ENCODE measurements at regions not wholly inside any gene's neighbourhood (a gene's known extent, or its start where the extent isn't known, plus 50 kb on each side); places are given as distances from the start of the nearest gene placed in this dataset.

DNA sequence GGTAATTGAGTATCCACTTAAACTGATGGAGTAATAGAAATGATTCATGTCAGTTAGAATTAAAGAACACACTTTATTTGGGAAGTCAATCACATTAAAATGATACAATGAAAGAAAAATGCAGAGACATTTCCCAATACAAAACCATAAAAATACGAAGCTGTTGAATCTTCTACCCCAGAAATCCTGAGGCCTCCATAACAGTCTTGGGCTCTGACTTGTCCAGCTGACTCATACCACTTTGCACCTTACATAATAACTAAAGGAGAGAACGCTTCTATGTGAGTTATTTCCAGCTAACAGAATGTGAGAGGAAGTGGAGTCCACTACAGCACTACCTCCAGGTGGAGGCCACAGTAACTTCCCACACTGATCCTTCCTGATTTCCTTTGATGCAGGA is 305.0 kb downstream of the MRPS30 start:
- TF ChIP-seq TAF1 (IDR thresholded peaks at IDR 0.05; ENCODE audit: low read depth): no peak
- no peak for TF ChIP-seq TCF12 (IDR thresholded peaks at IDR 0.05; ENCODE audit: low read depth)
- TF ChIP-seq RAD21 (IDR thresholded peaks at IDR 0.05; ENCODE audit: low read depth): no peak
- no peak for TF ChIP-seq YY1 (IDR thresholded peaks at IDR 0.05; ENCODE audit: low read depth)
- TF ChIP-seq TEAD4 (IDR thresholded peaks at IDR 0.05): no peak
- no peak for TF ChIP-seq FOXM1 (IDR thresholded peaks at IDR 0.05; ENCODE audit: borderline replicate concordance, low read depth)
- TF ChIP-seq NFIC (IDR thresholded peaks at IDR 0.05): no peak
- TF ChIP-seq ZBTB7A (IDR thresholded peaks at IDR 0.05; ENCODE audit: low read depth): no peak

DNA sequence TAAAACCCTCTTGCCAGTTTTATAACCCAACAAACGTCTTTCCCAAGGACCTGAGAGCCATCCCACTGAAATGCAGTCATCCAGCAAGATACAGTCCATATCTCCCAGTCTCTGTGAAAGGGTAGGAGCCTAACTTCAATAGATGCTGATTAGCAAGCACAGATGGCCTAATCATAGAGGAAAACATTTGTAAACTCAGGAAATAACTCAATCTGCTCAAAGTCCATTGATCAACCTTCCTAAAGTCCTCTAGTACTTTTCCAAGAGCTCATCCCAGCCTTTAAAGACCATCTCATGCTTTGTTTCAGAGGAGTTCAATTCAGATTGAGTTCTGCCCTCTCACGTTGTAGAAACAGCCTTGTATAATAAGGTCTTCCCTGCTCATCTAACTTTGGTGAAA is 324.2 kb downstream of the MRPS30 start:
- TF ChIP-seq FOXM1 (IDR thresholded peaks at IDR 0.05; ENCODE audit: borderline replicate concordance, low read depth) (no peak), ZBTB7A (IDR thresholded peaks at IDR 0.05; ENCODE audit: low read depth) (no peak)
- TF ChIP-seq, protein P1, sequence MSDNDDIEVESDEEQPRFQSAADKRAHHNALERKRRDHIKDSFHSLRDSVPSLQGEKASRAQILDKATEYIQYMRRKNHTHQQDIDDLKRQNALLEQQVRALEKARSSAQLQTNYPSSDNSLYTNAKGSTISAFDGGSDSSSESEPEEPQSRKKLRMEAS (IDR thresholded peaks at IDR 0.05): no peak

DNA sequence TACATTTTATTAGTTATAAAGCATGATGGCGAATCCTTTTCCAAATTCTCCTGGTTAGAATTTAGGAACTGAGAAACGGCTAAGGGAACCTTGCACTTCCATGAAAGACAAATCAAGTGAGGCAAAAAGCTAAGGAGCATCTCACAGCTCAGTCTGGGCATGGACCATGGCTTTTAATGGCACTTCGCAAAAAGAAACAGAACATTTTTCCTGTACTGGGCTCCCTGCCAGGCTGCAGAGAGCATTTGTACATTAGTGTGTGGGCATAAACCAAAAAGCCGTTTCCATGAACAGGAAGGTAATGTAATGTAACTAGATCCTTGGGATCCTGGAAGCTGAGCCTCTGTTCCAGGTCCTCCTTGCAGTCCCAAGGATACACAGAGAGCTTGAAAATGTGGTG is 354.2 kb downstream of the MRPS30 start:
- TF ChIP-seq TEAD4 (IDR thresholded peaks at IDR 0.05) (no peak), RAD21 (IDR thresholded peaks at IDR 0.05; ENCODE audit: low read depth) (no peak), TAF1 (IDR thresholded peaks at IDR 0.05; ENCODE audit: low read depth) (no peak), YY1 (IDR thresholded peaks at IDR 0.05; ENCODE audit: low read depth) (no peak), EGR1 (IDR thresholded peaks at IDR 0.05) (no peak), EP300 (IDR thresholded peaks at IDR 0.05; ENCODE audit: borderline replicate concordance) (no peak), ZBTB7A (IDR thresholded peaks at IDR 0.05; ENCODE audit: low read depth) (no peak), NFIC (IDR thresholded peaks at IDR 0.05) (no peak), TCF12 (IDR thresholded peaks at IDR 0.05; ENCODE audit: low read depth) (no peak), CREB1 (IDR thresholded peaks at IDR 0.05; ENCODE audit: low read depth) (no peak), FOXM1 (IDR thresholded peaks at IDR 0.05; ENCODE audit: borderline replicate concordance, low read depth) (no peak), CEBPB (IDR thresholded peaks at IDR 0.05) (no peak)
- TF ChIP-seq, protein P1 (IDR thresholded peaks at IDR 0.05): no peak
- TF ChIP-seq, protein P2, sequence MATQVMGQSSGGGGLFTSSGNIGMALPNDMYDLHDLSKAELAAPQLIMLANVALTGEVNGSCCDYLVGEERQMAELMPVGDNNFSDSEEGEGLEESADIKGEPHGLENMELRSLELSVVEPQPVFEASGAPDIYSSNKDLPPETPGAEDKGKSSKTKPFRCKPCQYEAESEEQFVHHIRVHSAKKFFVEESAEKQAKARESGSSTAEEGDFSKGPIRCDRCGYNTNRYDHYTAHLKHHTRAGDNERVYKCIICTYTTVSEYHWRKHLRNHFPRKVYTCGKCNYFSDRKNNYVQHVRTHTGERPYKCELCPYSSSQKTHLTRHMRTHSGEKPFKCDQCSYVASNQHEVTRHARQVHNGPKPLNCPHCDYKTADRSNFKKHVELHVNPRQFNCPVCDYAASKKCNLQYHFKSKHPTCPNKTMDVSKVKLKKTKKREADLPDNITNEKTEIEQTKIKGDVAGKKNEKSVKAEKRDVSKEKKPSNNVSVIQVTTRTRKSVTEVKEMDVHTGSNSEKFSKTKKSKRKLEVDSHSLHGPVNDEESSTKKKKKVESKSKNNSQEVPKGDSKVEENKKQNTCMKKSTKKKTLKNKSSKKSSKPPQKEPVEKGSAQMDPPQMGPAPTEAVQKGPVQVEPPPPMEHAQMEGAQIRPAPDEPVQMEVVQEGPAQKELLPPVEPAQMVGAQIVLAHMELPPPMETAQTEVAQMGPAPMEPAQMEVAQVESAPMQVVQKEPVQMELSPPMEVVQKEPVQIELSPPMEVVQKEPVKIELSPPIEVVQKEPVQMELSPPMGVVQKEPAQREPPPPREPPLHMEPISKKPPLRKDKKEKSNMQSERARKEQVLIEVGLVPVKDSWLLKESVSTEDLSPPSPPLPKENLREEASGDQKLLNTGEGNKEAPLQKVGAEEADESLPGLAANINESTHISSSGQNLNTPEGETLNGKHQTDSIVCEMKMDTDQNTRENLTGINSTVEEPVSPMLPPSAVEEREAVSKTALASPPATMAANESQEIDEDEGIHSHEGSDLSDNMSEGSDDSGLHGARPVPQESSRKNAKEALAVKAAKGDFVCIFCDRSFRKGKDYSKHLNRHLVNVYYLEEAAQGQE (IDR thresholded peaks at IDR 0.05; ENCODE audit: low read depth): no peak
- TF ChIP-seq, protein P3, sequence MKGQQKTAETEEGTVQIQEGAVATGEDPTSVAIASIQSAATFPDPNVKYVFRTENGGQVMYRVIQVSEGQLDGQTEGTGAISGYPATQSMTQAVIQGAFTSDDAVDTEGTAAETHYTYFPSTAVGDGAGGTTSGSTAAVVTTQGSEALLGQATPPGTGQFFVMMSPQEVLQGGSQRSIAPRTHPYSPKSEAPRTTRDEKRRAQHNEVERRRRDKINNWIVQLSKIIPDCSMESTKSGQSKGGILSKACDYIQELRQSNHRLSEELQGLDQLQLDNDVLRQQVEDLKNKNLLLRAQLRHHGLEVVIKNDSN (IDR thresholded peaks at IDR 0.05): no peak

DNA sequence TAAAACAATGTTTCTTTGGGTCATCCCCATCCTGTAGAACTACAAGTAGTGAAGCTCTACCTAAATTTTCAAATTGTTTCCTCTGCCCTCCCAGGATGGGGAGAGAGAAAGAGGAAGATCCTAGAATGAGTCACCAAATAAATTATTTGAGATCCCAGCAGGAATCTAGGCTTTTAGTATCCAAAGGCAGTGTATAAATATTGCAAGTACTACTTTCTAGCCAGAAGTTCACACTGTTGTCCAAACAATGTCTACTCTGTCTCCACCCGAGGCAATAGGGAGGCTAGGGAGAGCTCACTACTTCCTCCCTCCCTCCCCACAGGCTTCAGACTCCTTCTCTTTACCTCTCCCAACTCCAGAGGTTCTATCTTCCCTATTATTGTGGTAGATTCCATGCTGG is 362.8 kb downstream of the MRPS30 start:
- no peak for TF ChIP-seq NFIC (IDR thresholded peaks at IDR 0.05)
- no peak for TF ChIP-seq CEBPB (IDR thresholded peaks at IDR 0.05)
- TF ChIP-seq FOXM1 (IDR thresholded peaks at IDR 0.05; ENCODE audit: borderline replicate concordance, low read depth): no peak
- TF ChIP-seq RAD21 (IDR thresholded peaks at IDR 0.05; ENCODE audit: low read depth): no peak

DNA sequence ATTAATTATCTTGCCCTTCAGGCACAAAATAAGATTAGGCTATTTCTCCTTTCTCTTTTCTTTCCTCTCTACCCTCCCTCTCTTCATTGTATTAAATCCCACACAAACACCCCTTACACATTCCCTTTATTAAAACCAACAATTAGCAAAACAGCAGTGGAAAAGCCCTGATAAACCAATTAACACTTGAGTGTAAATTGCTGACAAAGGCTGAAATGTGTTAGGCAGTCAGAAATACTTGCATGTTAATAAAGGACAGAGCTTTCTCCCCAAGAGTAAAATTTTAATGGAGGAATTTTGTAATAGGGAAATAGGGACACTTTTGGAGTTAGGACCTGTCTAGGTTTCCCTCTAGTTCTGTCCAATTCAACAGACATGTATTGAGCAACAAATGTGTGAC is 370.9 kb downstream of the MRPS30 start:
- TF ChIP-seq TCF12 (IDR thresholded peaks at IDR 0.05; ENCODE audit: low read depth): no peak
- no peak for TF ChIP-seq CEBPB (IDR thresholded peaks at IDR 0.05)
- TF ChIP-seq RAD21 (IDR thresholded peaks at IDR 0.05; ENCODE audit: low read depth): no peak
- no peak for TF ChIP-seq NFIC (IDR thresholded peaks at IDR 0.05)
- TF ChIP-seq, protein P3 (IDR thresholded peaks at IDR 0.05): no peak
- TF ChIP-seq CREB1 (IDR thresholded peaks at IDR 0.05; ENCODE audit: low read depth): no peak
- no peak for TF ChIP-seq EP300 (IDR thresholded peaks at IDR 0.05; ENCODE audit: borderline replicate concordance)
- TF ChIP-seq ZBTB7A (IDR thresholded peaks at IDR 0.05; ENCODE audit: low read depth): no peak
- TF ChIP-seq, protein P2 (IDR thresholded peaks at IDR 0.05; ENCODE audit: low read depth): no peak
- TF ChIP-seq TEAD4 (IDR thresholded peaks at IDR 0.05): no peak

DNA sequence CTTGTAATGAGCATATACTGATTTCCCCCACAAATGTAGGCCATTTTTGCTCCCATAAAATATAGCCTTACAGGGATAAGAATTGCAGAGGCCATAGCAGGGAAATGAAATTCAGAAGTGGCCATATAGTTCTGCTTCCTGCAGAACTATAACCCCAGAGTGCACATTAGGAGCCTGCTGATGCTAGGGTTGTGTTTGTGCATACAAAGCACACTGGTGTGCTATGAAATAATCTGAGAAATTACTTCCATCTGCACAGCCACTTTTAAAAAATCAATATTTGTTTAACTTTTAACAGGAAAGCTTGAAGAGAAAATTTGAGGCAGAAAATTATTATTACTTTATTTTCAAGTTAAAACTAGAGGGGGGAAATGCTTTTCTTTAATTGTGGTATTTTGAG is 380.3 kb downstream of the MRPS30 start:
- TF ChIP-seq, protein P3 (IDR thresholded peaks at IDR 0.05): no peak
- no peak for TF ChIP-seq CEBPB (IDR thresholded peaks at IDR 0.05)
- TF ChIP-seq TAF1 (IDR thresholded peaks at IDR 0.05; ENCODE audit: low read depth): no peak
- TF ChIP-seq EP300 (IDR thresholded peaks at IDR 0.05; ENCODE audit: borderline replicate concordance): no peak
- TF ChIP-seq RAD21 (IDR thresholded peaks at IDR 0.05; ENCODE audit: low read depth): no peak
- TF ChIP-seq EGR1 (IDR thresholded peaks at IDR 0.05): no peak
- no peak for TF ChIP-seq ZBTB7A (IDR thresholded peaks at IDR 0.05; ENCODE audit: low read depth)
- TF ChIP-seq NFIC (IDR thresholded peaks at IDR 0.05): no peak
- TF ChIP-seq TCF12 (IDR thresholded peaks at IDR 0.05; ENCODE audit: low read depth): no peak
- no peak for TF ChIP-seq YY1 (IDR thresholded peaks at IDR 0.05; ENCODE audit: low read depth)
